ENCODE measurements at regions not wholly inside any gene's neighbourhood (a gene's known extent, or its start where the extent isn't known, plus 50 kb on each side); places are given as distances from the start of the nearest gene placed in this dataset.

- TF ChIP-seq, protein P1, sequence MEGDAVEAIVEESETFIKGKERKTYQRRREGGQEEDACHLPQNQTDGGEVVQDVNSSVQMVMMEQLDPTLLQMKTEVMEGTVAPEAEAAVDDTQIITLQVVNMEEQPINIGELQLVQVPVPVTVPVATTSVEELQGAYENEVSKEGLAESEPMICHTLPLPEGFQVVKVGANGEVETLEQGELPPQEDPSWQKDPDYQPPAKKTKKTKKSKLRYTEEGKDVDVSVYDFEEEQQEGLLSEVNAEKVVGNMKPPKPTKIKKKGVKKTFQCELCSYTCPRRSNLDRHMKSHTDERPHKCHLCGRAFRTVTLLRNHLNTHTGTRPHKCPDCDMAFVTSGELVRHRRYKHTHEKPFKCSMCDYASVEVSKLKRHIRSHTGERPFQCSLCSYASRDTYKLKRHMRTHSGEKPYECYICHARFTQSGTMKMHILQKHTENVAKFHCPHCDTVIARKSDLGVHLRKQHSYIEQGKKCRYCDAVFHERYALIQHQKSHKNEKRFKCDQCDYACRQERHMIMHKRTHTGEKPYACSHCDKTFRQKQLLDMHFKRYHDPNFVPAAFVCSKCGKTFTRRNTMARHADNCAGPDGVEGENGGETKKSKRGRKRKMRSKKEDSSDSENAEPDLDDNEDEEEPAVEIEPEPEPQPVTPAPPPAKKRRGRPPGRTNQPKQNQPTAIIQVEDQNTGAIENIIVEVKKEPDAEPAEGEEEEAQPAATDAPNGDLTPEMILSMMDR (optimal IDR thresholded peaks at IDR 0.05 in 1 of 3, IDR thresholded peaks at IDR 0.05 in 1 of 3, conservative IDR thresholded peaks at IDR 0.05 in 1 of 3; ENCODE audit: extremely low read depth in 1 of 3, insufficient read depth in 2 of 3, low read length in 3 of 3): no peak
- no peak for TF ChIP-seq EZH2 (IDR thresholded peaks at IDR 0.05; ENCODE audit: low read length)
Observed at GRCh38 chrX:45348296-45348695, 147.6 kb upstream of the DIPK2B start.
